PC-9 (cell line): ENCODE measurements at regions not wholly inside any gene's neighbourhood (a gene's known extent, or its start where the extent isn't known, plus 50 kb on each side); places are given as distances from the start of the nearest gene placed in this dataset.

ENCODE experiments used
- BruUV-seq: library from RNA; stranded (reverse); fragments of 400-500 nt; replicated peaks from 2 replicates; lab custom pipeline; 2021; lab: Mats Ljungman, UMichigan
- CTCF ChIA-PET: fragments of 300-600 bp; sonication (Branson Sonifier 250); formaldehyde crosslinking; loops from one replicate; lab custom pipeline; 2022; ENCODE audit warnings: antibody characterized with exemption; lab: Charles Lee
- POLR2A ChIA-PET: fragments of 300-600 bp; sonication (Branson Sonifier 250); formaldehyde crosslinking; loops from one replicate; lab custom pipeline; 2022; ENCODE audit warnings: antibody characterized with exemption; ENCODE audit not compliant: unreplicated experiment; lab: Charles Lee
- DNase-seq, 2 experiments: peaks; one replicate each; pipeline versions ENCODE4 v3.0.0 to v3.0.0-alpha.2; 2015 to 2022; ENCODE audit warnings: mixed read lengths in 1 of 2
- H2AFZ ChIP-seq: fragments of 200-600 bp; sonication (generic); 2 replicates; pipeline ENCODE4 v1.8.1; 2017; ENCODE audit warnings: antibody characterized with exemption
- H3F3A ChIP-seq: fragments of 200-600 bp; sonication (generic); 2 replicates; pipeline ENCODE4 v1.8.1; 2017; ENCODE audit warnings: antibody characterized with exemption, mild to moderate bottlenecking, low read depth; ENCODE audit not compliant: insufficient read depth
- H3K27ac ChIP-seq: fragments of 200-600 bp; sonication (generic); 2 replicates; pipeline ENCODE4 v1.6.1; 2016; ENCODE audit warnings: mixed run types
- H3K27me3 ChIP-seq: fragments of 200-600 bp; sonication (generic); 2 replicates; pipeline ENCODE4 v1.6.1; 2016; ENCODE audit warnings: low read depth, mixed run types; ENCODE audit not compliant: insufficient read depth
- H3K36me3 ChIP-seq: fragments of 200-600 bp; sonication (generic); 2 replicates; pipeline ENCODE4 v1.6.1; 2016; ENCODE audit warnings: low read depth, mixed run types
- H3K4me1 ChIP-seq: fragments of 200-600 bp; sonication (generic); replicated peaks from 2 replicates; pipeline ENCODE4 v1.6.1; 2016; ENCODE audit warnings: mixed run types; ENCODE audit not compliant: insufficient read depth
- H3K4me2 ChIP-seq: fragments of 200-600 bp; sonication (generic); 2 replicates; pipeline ENCODE4 v1.6.1; 2017; ENCODE audit warnings: mixed run types
- H3K4me3 ChIP-seq: fragments of 200-600 bp; sonication (generic); 2 replicates; pipeline ENCODE4 v1.6.1; 2016; ENCODE audit warnings: mixed run types
- H3K79me2 ChIP-seq: fragments of 200-600 bp; sonication (generic); 2 replicates; pipeline ENCODE4 v1.6.1; 2017; ENCODE audit warnings: low read depth, mixed run types
- H3K9me2 ChIP-seq: fragments of 200-600 bp; sonication (generic); 2 replicates; pipeline ENCODE4 v1.8.1; 2017; ENCODE audit warnings: mild to moderate bottlenecking; ENCODE audit not compliant: insufficient read depth
- H3K9me3 ChIP-seq: fragments of 200-600 bp; sonication (generic); 2 replicates; pipeline ENCODE4 v1.8.1; 2016; ENCODE audit warnings: low read depth; ENCODE audit not compliant: insufficient read depth
- H4K20me1 ChIP-seq: fragments of 200-600 bp; sonication (generic); 2 replicates; pipeline ENCODE4 v1.8.1; 2017; ENCODE audit not compliant: insufficient read depth
- CTCF ChIP-seq: fragments of 200-600 bp; sonication (generic); conservative IDR thresholded peaks from 2 replicates; pipeline ENCODE4 v1.6.1; 2017; ENCODE audit warnings: mixed run types, antibody characterized with exemption, mild to moderate bottlenecking, moderate library complexity
- EZH2 ChIP-seq: fragments of 200-600 bp; sonication (generic); IDR thresholded peaks from 2 replicates; pipeline ENCODE4 v1.8.0; 2017; ENCODE audit warnings: antibody characterized with exemption, low read depth
- intact Hi-C: fragments of 100-400 bp; cut with micrococcal nuclease; formaldehyde crosslinking; loops from one replicate; pipeline ENCODE4 v1.10.0; 2022; ENCODE audit not compliant: unreplicated experiment

- ChIA-PET POLR2A (no interaction called here), CTCF (no interaction called here)
- no peak for DNase-seq
- no peak overlapping the region for H3K4me2 ChIP-seq
- no peak for TF ChIP-seq CTCF
- no peak for TF ChIP-seq EZH2
- H4K20me1 ChIP-seq = no peaks in the 10 kb centered on the region
- H3K9me2 ChIP-seq = no peaks in the 10 kb centered on the region
- H3K9me3 ChIP-seq = no peaks in the 10 kb centered on the region
- H3K4me1 ChIP-seq = no peaks in the 10 kb centered on the region
- no peaks in the 10 kb centered on the region for H3K36me3 ChIP-seq
- no peaks in the 10 kb centered on the region for H3F3A ChIP-seq
- BruUV-seq = no TSS peak
- H3K4me3 ChIP-seq = no peak overlapping the region
- no peaks in the 10 kb centered on the region for H3K27me3 ChIP-seq
- H3K79me2 ChIP-seq = no peaks in the 10 kb centered on the region
- H3K27ac ChIP-seq = no peak overlapping the region
- no peak overlapping the region for H2AFZ ChIP-seq
- intact Hi-C loops = no loop called here
Measured at GRCh38 chr6:153677522-153677921, 361.5 kb upstream of the OPRM1 start.

DNA sequence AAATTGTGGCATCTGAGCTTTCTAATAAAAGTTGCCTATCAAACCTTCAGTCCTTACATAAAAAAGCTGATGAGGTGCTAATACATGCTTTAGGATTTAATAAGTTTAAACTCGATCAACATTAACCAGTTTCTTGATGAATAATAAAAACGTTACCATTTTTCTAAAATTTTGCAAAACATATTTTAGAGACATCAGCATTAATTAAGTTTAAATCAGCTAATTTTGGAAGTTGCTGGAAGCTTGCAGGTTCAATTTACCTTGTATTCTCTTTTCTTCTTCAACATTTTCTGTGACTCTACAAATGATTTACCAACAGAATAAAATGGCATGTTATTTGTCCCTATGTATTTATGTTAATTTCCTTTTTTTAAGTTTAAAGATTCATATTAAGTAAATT, 365.3 kb upstream of the OPRM1 start:
- POLR2A ChIA-PET = no interaction called here
- CTCF ChIA-PET = no interaction called here
- H3K4me1 ChIP-seq = no peaks in the 10 kb centered on the region
- H2AFZ ChIP-seq = no peak overlapping the region
- H3K4me2 ChIP-seq = no peak overlapping the region
- DNase-seq = no peak
- no peak overlapping the region for H3K27ac ChIP-seq
- intact Hi-C loops = no loop called here
- H3K4me3 ChIP-seq = no peak overlapping the region
- H3K9me3 ChIP-seq = no peaks in the 10 kb centered on the region
- H3K79me2 ChIP-seq = no peaks in the 10 kb centered on the region
- H3K9me2 ChIP-seq = no peaks in the 10 kb centered on the region; the same call in 1 of the 2 replicates
- TF ChIP-seq CTCF (no peak), EZH2 (no peak)
- BruUV-seq = no TSS peak
- H3K36me3 ChIP-seq = no peaks in the 10 kb centered on the region
- no peaks in the 10 kb centered on the region for H3F3A ChIP-seq
- no peaks in the 10 kb centered on the region for H4K20me1 ChIP-seq
- H3K27me3 ChIP-seq = no peaks in the 10 kb centered on the region

DNA sequence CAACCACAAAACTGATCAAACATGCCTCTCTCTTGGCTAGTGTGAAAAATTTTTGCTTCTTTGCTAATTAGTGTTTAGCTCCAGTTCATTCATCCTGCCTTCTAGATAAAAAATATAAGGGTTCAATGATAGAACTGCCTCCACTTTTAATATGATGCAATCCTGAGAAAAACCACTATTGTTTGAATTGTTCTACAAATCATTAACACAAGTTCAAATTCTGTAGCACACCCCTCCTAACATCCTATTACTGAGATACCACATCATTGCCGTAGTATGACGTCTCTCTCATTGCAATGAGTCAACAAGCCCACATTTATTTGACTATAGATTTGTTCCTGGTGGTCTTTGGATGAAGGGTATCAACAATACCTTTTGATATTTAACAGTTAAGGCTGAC, 365.8 kb upstream of the OPRM1 start:
- TF ChIP-seq CTCF = no peak
- TF ChIP-seq EZH2 = no peak
- DNase-seq = no peak
- Histone ChIP-seq H4K20me1 (no peaks in the 10 kb centered on the region), H3K4me3 (no peak overlapping the region), H3K27me3 (no peaks in the 10 kb centered on the region), H3K79me2 (no peaks in the 10 kb centered on the region), H3K9me3 (no peaks in the 10 kb centered on the region), H3K4me1 (no peaks in the 10 kb centered on the region), H3F3A (no peaks in the 10 kb centered on the region), H3K9me2 (no peaks in the 10 kb centered on the region; the same call in 1 of the 2 replicates), H3K36me3 (no peaks in the 10 kb centered on the region), H3K4me2 (no peak overlapping the region), H3K27ac (no peak overlapping the region), H2AFZ (no peak overlapping the region)
- ChIA-PET POLR2A (interaction anchor here (0.7 kb wide), 1 partner anchor 164 kb away, joined by 6 read pairs; no protein-coding TSS in a partner anchor), CTCF (no interaction called here)
- BruUV-seq = no TSS peak
- intact Hi-C loops = no loop called here
